GM21737 (cell line): ENCODE measurements at regions not wholly inside any gene's neighbourhood (a gene's known extent, or its start where the extent isn't known, plus 50 kb on each side); places are given as distances from the start of the nearest gene placed in this dataset.
A peak's percentile ranks its signal among the peaks of the same experiment; 100 is the strongest.

Experiments used
- ATAC-seq: cut with Tn5 transposase; IDR thresholded peaks from one replicate; pipeline ENCODE4 v1.9.1; 2021; ENCODE audit warnings: mild to moderate bottlenecking, moderate library complexity; ENCODE audit not compliant: unreplicated experiment

DNA sequence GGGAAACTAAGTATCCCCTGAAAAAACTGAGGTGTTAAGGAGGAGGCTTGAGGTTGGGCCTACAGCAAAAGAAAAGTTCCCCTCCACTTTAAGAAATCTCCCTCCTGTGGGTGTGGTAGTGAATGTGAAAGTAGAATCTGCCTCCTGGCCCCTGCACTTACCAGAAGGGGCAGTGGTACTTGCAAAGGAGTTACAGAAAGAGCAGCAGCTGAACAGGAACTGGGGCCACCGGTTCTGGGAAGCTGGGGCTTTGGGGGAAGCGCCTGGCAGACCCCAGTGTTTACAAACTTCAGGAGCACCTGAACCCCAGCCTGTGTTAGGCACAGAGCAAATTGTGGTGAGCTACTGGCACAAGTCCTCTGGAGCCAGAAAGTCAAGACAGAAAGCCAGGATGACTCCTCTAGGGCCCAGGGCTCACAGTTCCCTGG is 250.2 kb upstream of the FGGY start:
- peak; percentile 90 for ATAC-seq

- no peak for ATAC-seq
These were observed 245.9 kb upstream of the FGGY start for GRCh38 chr1:59051007-59051406.

DNA sequence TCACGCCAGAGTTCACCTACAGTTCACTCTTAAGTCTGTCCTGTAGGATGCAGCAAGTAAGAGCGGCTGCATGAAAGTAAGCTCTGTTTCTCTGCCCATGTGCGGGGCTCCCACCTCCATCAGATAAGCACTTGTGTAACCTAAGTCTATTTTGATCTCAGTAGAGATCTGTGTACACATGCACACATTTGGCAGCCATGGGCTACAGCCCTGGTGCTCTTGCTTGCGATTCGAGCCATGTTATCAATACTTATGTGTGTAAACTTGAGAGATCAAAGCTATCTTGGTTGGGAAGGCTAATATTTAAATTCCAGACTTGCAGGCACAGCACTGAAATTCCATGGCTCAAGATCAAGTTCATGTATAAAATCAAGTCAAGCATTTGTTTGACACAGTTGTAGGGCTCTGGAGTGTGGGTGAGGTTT is 244.7 kb upstream of the FGGY start:
- ATAC-seq: no peak

- ATAC-seq: no peak
These were observed 242.7 kb upstream of the FGGY start for GRCh38 chr1:59054172-59054571.

- no peak for ATAC-seq
These were observed 240.8 kb upstream of the FGGY start for GRCh38 chr1:59055908-59056719.

GRCh38 chr1:59057211-59057694 is 239.6 kb upstream of the FGGY start:
- ATAC-seq: no peak

DNA sequence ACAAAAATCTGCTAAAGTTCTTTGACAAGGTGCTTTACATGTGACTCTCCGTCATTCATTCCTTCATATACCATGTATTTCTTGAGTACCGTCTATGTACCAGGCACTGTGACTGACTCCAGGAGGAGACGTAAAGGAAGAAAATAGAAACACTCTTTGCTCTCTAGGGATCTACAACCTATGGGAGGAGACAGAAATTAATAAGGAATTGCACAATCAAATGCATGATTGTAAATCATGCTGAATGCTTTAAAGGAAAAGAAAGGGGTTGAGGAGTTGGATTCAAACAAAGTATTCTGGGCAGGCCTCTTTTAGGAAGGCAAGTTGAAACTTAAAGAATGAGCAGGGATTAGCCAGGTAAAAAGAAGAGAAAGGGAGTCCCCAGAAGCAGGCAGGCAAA is 239.1 kb upstream of the FGGY start:
- no peak for ATAC-seq

DNA sequence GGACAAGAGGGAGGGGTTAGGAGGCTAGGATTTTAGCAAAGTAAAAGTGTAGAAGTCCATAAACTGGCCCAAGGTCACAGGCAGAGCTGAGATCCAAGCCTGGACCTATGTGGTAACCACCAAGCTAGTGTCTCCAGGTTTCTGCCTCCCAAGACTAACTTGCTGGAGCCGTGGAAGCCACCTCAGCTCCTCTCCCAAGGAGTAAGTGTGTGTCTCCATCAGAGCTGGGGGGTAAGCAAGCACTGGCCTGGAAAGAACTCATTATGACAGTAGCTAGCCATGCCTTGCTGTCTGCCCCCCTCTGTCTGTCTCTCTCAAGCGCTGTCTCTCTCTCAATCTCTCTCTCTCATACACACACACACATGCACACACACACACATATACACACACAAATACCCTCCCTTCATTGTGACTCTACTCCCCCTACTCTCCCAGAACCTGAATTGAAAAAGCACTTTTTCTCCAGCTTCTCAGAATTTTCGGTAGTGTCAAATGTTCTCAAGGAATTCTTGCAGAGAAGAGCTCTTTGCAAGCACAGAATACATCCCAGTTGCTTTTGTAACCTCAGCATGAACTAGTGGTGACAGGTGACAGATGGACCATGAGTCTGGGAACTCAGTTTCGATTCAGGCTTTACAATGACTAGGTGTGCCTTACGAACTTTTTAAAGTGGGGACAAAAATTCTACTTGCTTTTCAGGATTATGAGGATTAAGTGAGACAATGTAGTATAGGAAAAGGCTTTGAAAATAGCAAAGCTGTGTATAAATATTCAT is 238.0 kb upstream of the FGGY start:
- ATAC-seq: no peak

GRCh38 chr1:59061876-59062275 is 235.0 kb upstream of the FGGY start:
- ATAC-seq: no peak

DNA sequence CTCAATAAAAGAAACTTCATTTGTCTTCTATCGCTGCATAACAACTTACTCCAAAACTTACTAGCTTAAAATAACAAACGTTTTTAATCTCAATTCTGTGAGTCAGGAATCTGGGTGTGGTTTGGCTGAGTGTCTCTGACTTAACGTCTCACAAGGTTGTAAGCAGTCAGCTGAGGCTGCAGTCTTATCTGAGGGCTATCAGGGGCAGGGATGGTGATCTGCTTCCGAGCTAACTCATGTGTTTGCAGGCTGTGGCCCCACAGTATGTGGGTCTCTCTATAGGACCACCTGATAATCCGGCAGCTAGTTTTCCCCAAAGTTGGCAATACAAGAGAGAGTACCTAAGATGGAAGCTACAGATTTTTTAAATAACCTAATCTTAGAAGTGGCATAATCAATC is 234.2 kb upstream of the FGGY start:
- no peak for ATAC-seq

- no peak for ATAC-seq
These were observed 233.4 kb upstream of the FGGY start for GRCh38 chr1:59063501-59063900.

GRCh38 chr1:59064592-59064991 is 232.3 kb upstream of the FGGY start:
- no peak for ATAC-seq

- no peak for ATAC-seq
These were observed 230.7 kb upstream of the FGGY start for GRCh38 chr1:59066236-59066635.

DNA sequence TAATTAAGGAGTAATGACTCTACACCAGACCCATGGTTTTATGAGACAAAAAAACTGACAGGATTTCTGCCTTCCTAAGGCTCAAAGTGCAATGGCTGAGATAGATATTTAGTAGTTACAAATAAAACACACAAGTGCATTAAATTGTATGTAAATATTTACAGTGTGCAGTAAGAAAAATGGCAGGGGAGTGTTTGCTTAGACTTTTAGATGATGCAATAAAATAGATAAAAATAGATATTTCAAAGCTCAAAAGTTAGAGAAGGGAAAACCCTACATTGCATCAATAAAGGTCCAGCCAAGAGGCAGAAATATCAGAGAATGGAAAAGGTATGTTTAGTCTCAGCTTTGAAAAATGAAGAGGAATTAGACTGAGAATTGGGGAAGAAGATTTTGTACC is 226.3 kb upstream of the FGGY start:
- ATAC-seq: no peak

- ATAC-seq: no peak
These were observed 225.6 kb upstream of the FGGY start for GRCh38 chr1:59071289-59071688.

GRCh38 chr1:59071876-59072582 is 224.9 kb upstream of the FGGY start:
- no peak for ATAC-seq

- no peak for ATAC-seq
These were observed 224.3 kb upstream of the FGGY start for GRCh38 chr1:59072583-59072947.

- no peak for ATAC-seq
These were observed 222.3 kb upstream of the FGGY start for GRCh38 chr1:59074598-59074997.

DNA sequence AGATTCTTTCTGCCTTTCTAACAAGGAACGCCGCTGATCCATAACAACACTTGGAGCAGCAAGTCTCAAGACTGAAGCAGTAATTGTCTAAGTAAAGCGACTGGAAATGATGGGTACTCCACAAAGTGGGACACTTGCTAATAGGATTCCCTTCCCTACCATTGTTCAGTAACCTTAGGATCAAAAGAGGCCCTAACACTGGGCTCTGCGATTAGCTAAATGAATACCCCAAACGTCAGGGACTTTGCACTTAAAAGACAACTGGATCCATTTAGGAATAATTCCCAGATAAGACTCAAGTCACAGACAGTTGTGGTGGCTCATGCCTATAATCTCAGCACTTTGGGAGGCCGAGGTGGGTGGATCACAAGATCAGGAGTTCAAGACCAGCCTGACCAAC is 221.9 kb upstream of the FGGY start:
- ATAC-seq: no peak

GRCh38 chr1:59076612-59077011 is 220.3 kb upstream of the FGGY start:
- ATAC-seq: no peak

DNA sequence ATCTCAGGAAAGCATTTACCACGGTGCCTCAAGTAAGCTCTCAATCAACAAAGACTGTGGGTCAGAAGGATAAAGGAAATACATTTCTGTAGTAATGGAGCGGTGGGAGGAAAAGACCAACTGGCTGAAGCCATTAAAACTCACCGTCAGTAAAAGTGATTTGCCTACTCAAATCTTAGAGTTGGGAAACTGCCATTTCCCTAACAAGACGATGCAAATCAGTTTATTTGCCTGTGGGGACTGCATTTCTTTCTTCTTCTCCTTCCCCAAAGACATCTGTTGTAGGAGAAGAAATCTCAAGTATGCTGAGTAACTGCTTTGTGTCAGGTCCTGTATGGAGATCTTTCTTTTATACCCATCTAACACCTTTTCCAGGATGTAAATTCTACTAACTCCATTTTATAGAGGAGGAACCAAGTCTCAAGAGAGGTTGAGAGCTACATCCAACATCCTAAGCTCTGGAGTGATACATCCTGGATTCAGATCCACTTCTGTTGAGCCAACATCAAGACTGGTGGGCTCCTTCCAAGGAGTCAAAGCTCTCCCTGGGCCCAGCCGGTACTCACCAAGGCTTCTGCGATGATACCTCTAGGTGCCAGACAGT is 219.3 kb upstream of the FGGY start:
- no peak for ATAC-seq
